Stimulated activated CD4-positive, alpha-beta T cell treated with anti-CD3 and anti-CD28 coated beads, Interleukin-4, amount 100 ng/mL, for 48 hours (primary cell): ENCODE measurements at regions not wholly inside any gene's neighbourhood (a gene's known extent, or its start where the extent isn't known, plus 50 kb on each side); places are given as distances from the start of the nearest gene placed in this dataset.

ENCODE experiments used
- DNase-seq, 2 donors: peaks; one replicate each; pipeline ENCODE4 v3.0.0-alpha.2; 2020; ENCODE audit warnings: low read depth in 2 of 2

- no peak for DNase-seq
Observed at GRCh38 chr3:102599819-102600576, 165.2 kb downstream of the ZPLD1 start.

- no peak for DNase-seq
Observed at GRCh38 chr3:102605153-102605552, 170.3 kb downstream of the ZPLD1 start.

GRCh38 chr3:102608875-102609274, 174.1 kb downstream of the ZPLD1 start:
- no peak for DNase-seq

- DNase-seq, result no peak
Observed at GRCh38 chr3:102614021-102614569, 179.3 kb downstream of the ZPLD1 start.

GRCh38 chr3:102614585-102614984, 179.8 kb downstream of the ZPLD1 start:
- no peak for DNase-seq

- DNase-seq, result no peak
Observed at GRCh38 chr3:102617381-102617780, 182.6 kb downstream of the ZPLD1 start.

- no peak for DNase-seq
Observed at GRCh38 chr3:102619361-102619760, 184.5 kb downstream of the ZPLD1 start.

GRCh38 chr3:102629943-102630342, 195.1 kb downstream of the ZPLD1 start:
- DNase-seq, result no peak

- DNase-seq, result no peak
Observed at GRCh38 chr3:102630531-102630930, 195.7 kb downstream of the ZPLD1 start.

GRCh38 chr3:102643546-102643945, 208.7 kb downstream of the ZPLD1 start:
- DNase-seq, result no peak

- DNase-seq, result no peak
Observed at GRCh38 chr3:102646557-102646956, 211.7 kb downstream of the ZPLD1 start.

- no peak for DNase-seq
Observed at GRCh38 chr3:102660653-102661052, 225.8 kb downstream of the ZPLD1 start.

- no peak for DNase-seq
Observed at GRCh38 chr3:102661707-102662497, 227.1 kb downstream of the ZPLD1 start.

- no peak for DNase-seq
Observed at GRCh38 chr3:102662498-102662772, 227.6 kb downstream of the ZPLD1 start.

GRCh38 chr3:102664126-102664525, 229.3 kb downstream of the ZPLD1 start:
- DNase-seq, result no peak

GRCh38 chr3:102665183-102665582, 230.4 kb downstream of the ZPLD1 start:
- DNase-seq, result no peak

- DNase-seq, result no peak
Observed at GRCh38 chr3:102668247-102668646, 233.4 kb downstream of the ZPLD1 start.

- DNase-seq, result no peak
Observed at GRCh38 chr3:102670986-102671385, 236.2 kb downstream of the ZPLD1 start.

- DNase-seq, result no peak
Observed at GRCh38 chr3:102672305-102672704, 237.5 kb downstream of the ZPLD1 start.

- DNase-seq, result peak; percentile 32 to 57
Observed at GRCh38 chr3:102673271-102674115, 238.7 kb downstream of the ZPLD1 start.

- DNase-seq, result no peak
Observed at GRCh38 chr3:102674284-102674683, 239.5 kb downstream of the ZPLD1 start.

GRCh38 chr3:102676424-102676823, 241.6 kb downstream of the ZPLD1 start:
- DNase-seq, result no peak
